IMR-90 (cell line): ENCODE measurements at regions not wholly inside any gene's neighbourhood (a gene's known extent, or its start where the extent isn't known, plus 50 kb on each side); places are given as distances from the start of the nearest gene placed in this dataset.

Experiments
- CTCF ChIP-seq: conservative IDR thresholded peaks from 2 replicates; pipeline ENCODE4 v1.5.1; 2012; ENCODE audit warnings: mild to moderate bottlenecking, low read depth, low read length, improper control_type of control experiment
- RCOR1 ChIP-seq: IDR thresholded peaks from 2 replicates; pipeline ENCODE4 v1.6.1; 2012; ENCODE audit warnings: mild to moderate bottlenecking, low read length, improper control_type of control experiment; ENCODE audit not compliant: insufficient replicate concordance

- no peak for TF ChIP-seq CTCF
- TF ChIP-seq RCOR1: no peak
Observed at GRCh38 chr2:4903656-4904348, 788.4 kb upstream of the SOX11 start.
